K562 (cell line): ENCODE measurements at regions not wholly inside any gene's neighbourhood (a gene's known extent, or its start where the extent isn't known, plus 50 kb on each side); places are given as distances from the start of the nearest gene placed in this dataset.

Experiments
- ATAC-seq: fragments of 200-7000 bp; cut with Tn5 transposase; 3 replicates; pipeline ENCODE4 v1.9.1; 2020; ENCODE audit warnings: moderate library complexity
- BruUV-seq: library from RNA; stranded (reverse); fragments of 400-500 nt; replicated peaks from 2 replicates; lab custom pipeline; 2021; lab: Mats Ljungman, UMichigan
- CTCF ChIA-PET: fragments of 300-600 bp; formaldehyde crosslinking; extraction: SDS; loops from one replicate; lab custom pipeline; 2021; ENCODE audit warnings: low intra/inter-chr PET ratio; lab: Yijun Ruan, JAX
- POLR2A ChIA-PET: fragments of 300-600, 350-650 bp; sonication (Branson Sonifier 250); formaldehyde crosslinking; extraction: SDS; loops from one replicate; lab custom pipeline; 2021; ENCODE audit warnings: antibody characterized with exemption, inconsistent platforms; lab: Yijun Ruan, JAX
- DNase-seq, 4 experiments: peaks; one replicate each; pipeline versions ENCODE4 v3.0.0 to v3.0.0-alpha.2; 2011 to 2018; ENCODE audit warnings: low spot score in 3 of 4, mixed read lengths in 3 of 4; ENCODE audit errors: extremely low read depth in 1 of 4
- FAIRE-seq: peaks from 2 replicates; lab custom pipeline; 2011; peaks lifted over from hg19 to GRCh38; lab: Jason Lieb, UNC
- H2AFZ ChIP-seq: 2 replicates; pipeline ENCODE4 v1.6.0; 2011; ENCODE audit warnings: low read depth, low read length, control low read depth, inconsistent platforms
- H3K27ac ChIP-seq: fragments of 200-600 bp; 3 replicates; pipeline ENCODE4 v1.8.0; 2011; ENCODE audit warnings: low read depth, mild to moderate bottlenecking, control low read depth, inconsistent platforms, low read length, moderate library complexity, mixed read lengths; ENCODE audit errors: extremely low read depth
- H3K27me3 ChIP-seq, 2 experiments: fragments of 300-600 bp in 1 of 2; 2 replicates in 1 of 2; 3 replicates in 1 of 2; pipeline versions ENCODE4 v1.6.0 to v1.8.0; 2011; ENCODE audit warnings: inconsistent platforms in 2 of 2, low read length in 2 of 2, mild to moderate bottlenecking in 1 of 2, mixed read lengths in 1 of 2, moderate library complexity in 1 of 2; ENCODE audit not compliant: control insufficient read depth in 2 of 2, insufficient read depth in 2 of 2
- H3K36me3 ChIP-seq: fragments of 300-600 bp; 3 replicates; pipeline ENCODE4 v1.8.0; 2011; ENCODE audit warnings: mild to moderate bottlenecking, low read length, inconsistent platforms; ENCODE audit not compliant: control insufficient read depth, insufficient read depth
- H3K4me1 ChIP-seq, 2 experiments: fragments of 200-600 bp in 1 of 2; replicated peaks in 1 of 2; 2 replicates in 1 of 2; 3 replicates in 1 of 2; pipeline versions ENCODE4 v1.5.1 to v1.8.0; 2011; ENCODE audit warnings: inconsistent platforms in 2 of 2, low read length in 2 of 2, mild to moderate bottlenecking in 1 of 2, mixed read lengths in 1 of 2, moderate library complexity in 1 of 2; ENCODE audit not compliant: control insufficient read depth in 2 of 2, insufficient read depth in 2 of 2
- H3K4me2 ChIP-seq: 2 replicates; pipeline ENCODE4 v1.6.1; 2011; ENCODE audit warnings: low read length, control low read depth, inconsistent platforms, mixed read lengths; ENCODE audit not compliant: insufficient read depth
- H3K4me3 ChIP-seq: fragments of 200-600 bp; sonication (generic), shearing (Covaris generic); 2 replicates; pipeline ENCODE4 v1.5.1; 2016; ENCODE audit warnings: control low read depth, inconsistent platforms
- H3K79me2 ChIP-seq: fragments of 200-600 bp; 3 replicates; pipeline ENCODE4 v1.8.0; 2011; ENCODE audit warnings: low read length, inconsistent platforms; ENCODE audit not compliant: control insufficient read depth, insufficient read depth
- H3K9ac ChIP-seq, 2 experiments: 2 replicates each; pipeline versions ENCODE4 v1.6.0 to v1.6.1; 2011; ENCODE audit warnings: low read depth in 2 of 2, low read length in 2 of 2, control low read depth in 1 of 2, inconsistent platforms in 1 of 2, mild to moderate bottlenecking in 1 of 2, mixed read lengths in 1 of 2; ENCODE audit not compliant: insufficient read depth in 1 of 2
- H3K9me1 ChIP-seq: one replicate; pipeline ENCODE4 v1.6.0; 2011; ENCODE audit warnings: inconsistent platforms, mild to moderate bottlenecking, low read length, moderate library complexity; ENCODE audit not compliant: control insufficient read depth, insufficient read depth
- H3K9me3 ChIP-seq: replicated peaks from 2 replicates; pipeline ENCODE4 v1.5.1; 2011; ENCODE audit warnings: low read depth, low read length, inconsistent platforms; ENCODE audit not compliant: control insufficient read depth, insufficient read depth
- H4K20me1 ChIP-seq: replicated peaks from 2 replicates; pipeline ENCODE4 v1.6.1; 2011; ENCODE audit warnings: low read length, inconsistent platforms, mixed read lengths; ENCODE audit not compliant: control insufficient read depth, insufficient read depth
- FOSL1 ChIP-seq: fragments of 200-800 bp; sonication (Bioruptor generic); conservative IDR thresholded peaks from 2 replicates; pipeline ENCODE4 v1.6.1; 2016; ENCODE audit warnings: missing genetic modification characterization, missing compliant biosample characterization
- POLR2A ChIP-seq: fragments of 450-650 bp; conservative IDR thresholded peaks from 2 replicates; pipeline ENCODE4 v1.6.1; 2016
- ZFPM2 ChIP-seq: fragments of 250-450 bp; sonication (Bioruptor Pico); IDR thresholded peaks from 2 replicates; pipeline ENCODE4 v1.5.1; 2022; ENCODE audit warnings: mild to moderate bottlenecking
- ZNF12 ChIP-seq: sonication (generic); formaldehyde crosslinking; IDR thresholded peaks from 2 replicates; pipeline ENCODE4 v1.4.0; 2020; ENCODE audit warnings: mild to moderate bottlenecking, missing genetic modification reagents
- ZNF407 ChIP-seq: fragments of 450-650 bp; IDR thresholded peaks from 2 replicates; pipeline ENCODE4 v1.6.1; 2016; ENCODE audit warnings: low read depth
- ZNF592 ChIP-seq: fragments of 450-650 bp; IDR thresholded peaks from 2 replicates; pipeline ENCODE4 v1.6.1; 2017; ENCODE audit warnings: antibody characterized with exemption, mild to moderate bottlenecking
- WGBS: fragments of 100-300 bp; shearing (Covaris generic); methylation state at CpG from one replicate; pipeline ENCODE4 v1.1.6; 2016; ENCODE audit warnings: low coverage, mixed read lengths; ENCODE audit not compliant: insufficient coverage; ENCODE audit errors: missing lambda C conversion rate; 5-methylcytosine and 5-hydroxymethylcytosine counted together
- in situ Hi-C: fragments of 300-500 bp; cut with MboI; formaldehyde crosslinking; loops from 4 replicates; pipeline ENCODE4 v1.15.0; 2018; ENCODE audit warnings: inconsistent platforms, mixed read lengths
- intact Hi-C: fragments of 100-400 bp; cut with micrococcal nuclease; formaldehyde crosslinking; loops from 2 replicates; pipeline ENCODE4 v1.14.2; 2022

DNA sequence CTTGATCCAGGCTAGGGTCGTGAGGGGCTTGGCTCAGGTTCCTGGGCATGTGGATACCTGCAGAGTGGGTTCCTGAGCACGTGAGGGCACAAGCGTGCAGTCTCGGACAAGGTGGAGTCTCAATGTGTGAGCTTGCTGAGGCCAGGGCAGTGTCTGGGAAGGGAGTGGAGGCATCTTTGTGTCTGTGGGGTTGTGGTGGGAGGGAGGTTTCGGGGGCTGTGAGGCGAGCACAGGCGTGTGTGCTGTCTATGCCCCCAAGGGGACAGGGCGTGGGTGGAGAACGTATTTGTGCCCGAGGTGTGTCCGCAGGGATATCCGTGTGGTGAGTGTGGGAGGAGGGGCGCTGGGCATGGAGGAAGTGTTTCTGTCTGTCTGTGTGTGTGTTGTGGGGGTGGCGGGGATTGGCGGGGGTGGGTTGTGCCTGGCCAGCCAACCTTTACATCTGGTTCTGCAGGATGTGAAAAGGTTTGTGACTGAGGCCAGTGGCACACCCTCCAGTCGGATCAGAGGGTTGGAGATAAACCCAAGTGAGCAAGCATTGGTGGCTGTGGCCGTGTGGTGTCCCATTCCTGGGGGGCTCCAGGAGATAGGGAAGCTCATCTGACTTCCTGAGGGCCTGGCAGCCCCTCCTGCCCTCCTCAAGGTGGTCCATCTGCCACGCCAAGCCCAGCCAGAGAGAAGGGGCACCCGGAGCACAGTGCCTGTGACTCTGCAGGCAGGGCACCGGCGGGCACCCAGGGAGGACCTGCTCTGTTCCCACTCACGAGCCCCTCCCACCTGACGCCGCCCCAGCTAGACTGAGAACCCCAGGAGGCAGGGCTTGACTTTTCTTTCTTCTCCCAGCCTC, 57.1 kb downstream of the ZFP36L2 start (continued):
- 0 out of 2 replicates have a peak, but pooled peaks have one; percentile 12 for TF ChIP-seq FOSL1 (tag)
- no peak for TF ChIP-seq ZNF12
- 0 out of 2 replicates have a peak, but pooled peaks have one; percentile 13 for TF ChIP-seq ZNF592

DNA sequence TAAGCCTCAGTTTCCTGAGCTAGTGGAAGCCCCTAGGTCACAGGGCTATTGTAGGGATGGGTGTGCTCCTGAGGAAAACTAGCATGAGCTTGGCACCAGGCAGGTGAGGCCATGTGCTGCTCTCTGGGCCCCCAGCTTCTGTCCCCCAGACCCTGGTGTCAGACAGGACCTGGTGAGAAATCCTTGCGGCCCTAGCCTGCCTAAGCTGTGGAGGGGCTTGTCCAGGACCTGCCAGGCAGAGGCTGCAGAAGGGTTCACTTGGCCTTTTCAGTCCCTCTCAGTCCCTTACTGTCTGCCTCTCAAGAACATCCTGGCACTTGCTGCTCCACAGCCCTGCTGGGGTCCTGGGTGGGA, 58.4 kb downstream of the ZFP36L2 start:
- no peak for ATAC-seq
- Histone ChIP-seq H3K4me1 (peaks cover 35 to 45% of the 10 kb centered on the region in 2 experiments), H3K9me1 (no peaks in the 10 kb centered on the region), H3K4me3 (no peak overlapping the region), H3K9ac (peak overlapping the region in 1 of 2 experiments; percentile 81; a peak in 1 of 4 replicates), H2AFZ (peak overlapping the region; percentile 74), H3K9me3 (no peaks in the 10 kb centered on the region), H3K36me3 (no peaks in the 10 kb centered on the region), H4K20me1 (no peaks in the 10 kb centered on the region; the same call in 1 of the 2 replicates), H3K4me2 (no peak overlapping the region), H3K27ac (no peak overlapping the region), H3K79me2 (no peaks in the 10 kb centered on the region), H3K27me3 (no peaks in the 10 kb centered on the region)
- no peak for DNase-seq
- in situ Hi-C loops = no loop called here
- ChIA-PET CTCF (no interaction called here), POLR2A (interaction anchor here (0.8 to 1.7 kb wide), 4 partner anchors 10 to 358 kb away, joined by 3 to 9 read pairs (median 3); no protein-coding TSS in a partner anchor)
- no TSS peak for BruUV-seq
- FAIRE-seq = no peak
- WGBS = 100% methylated on average over 1 of the region's 1 CpG
- intact Hi-C loops = no loop called here
- TF ChIP-seq ZNF407 = no peak
- no peak for TF ChIP-seq POLR2A
- TF ChIP-seq ZFPM2 (CRISPR knock-in tag) = no peak
